Small intestine (tissue), 7 donors: ENCODE measurements at regions not wholly inside any gene's neighbourhood (a gene's known extent, or its start where the extent isn't known, plus 50 kb on each side); places are given as distances from the start of the nearest gene placed in this dataset.

Source experiments
- DNase-seq, 2 donors: peaks; one replicate each; pipeline versions ENCODE4 v3.0.0 to v3.0.0-alpha.2; 2013
- FAIRE-seq: peaks from 2 replicates; lab custom pipeline; 2012; peaks lifted over from hg19 to GRCh38; lab: Jason Lieb, UNC
- H3K27ac ChIP-seq, 3 donors: one replicate each; pipeline ENCODE4 v1.5.1; 2013; ENCODE audit warnings: low read length in 2 of 3, mild to moderate bottlenecking in 2 of 3, control low read depth in 1 of 3, inconsistent platforms in 1 of 3, low read depth in 1 of 3, moderate library complexity in 1 of 3
- H3K27me3 ChIP-seq, 3 donors: one replicate each; pipeline ENCODE4 v1.6.1; 2013; ENCODE audit warnings: low read length in 3 of 3, inconsistent platforms in 1 of 3; ENCODE audit not compliant: control insufficient read depth in 3 of 3, insufficient read depth in 3 of 3
- H3K36me3 ChIP-seq, 3 donors: one replicate each; pipeline ENCODE4 v1.6.1; 2013; ENCODE audit warnings: low read length in 3 of 3, inconsistent platforms in 1 of 3, low read depth in 1 of 3, mild to moderate bottlenecking in 1 of 3, moderate library complexity in 1 of 3; ENCODE audit not compliant: control insufficient read depth in 3 of 3, insufficient read depth in 2 of 3
- H3K4me1 ChIP-seq, 3 donors: one replicate each; pipeline ENCODE4 v1.6.1; 2013; ENCODE audit warnings: low read length in 2 of 3, inconsistent platforms in 1 of 3, low read depth in 1 of 3, mild to moderate bottlenecking in 1 of 3, moderate library complexity in 1 of 3; ENCODE audit not compliant: control insufficient read depth in 3 of 3, insufficient read depth in 2 of 3
- H3K4me3 ChIP-seq, 3 donors: one replicate each; pipeline ENCODE4 v1.5.1; 2013; ENCODE audit warnings: low read length in 3 of 3, control low read depth in 1 of 3, inconsistent platforms in 1 of 3, low read depth in 1 of 3, mild to moderate bottlenecking in 1 of 3, moderate library complexity in 1 of 3
- H3K9me3 ChIP-seq, 2 donors: one replicate each; pipeline ENCODE4 v1.6.1; 2013; ENCODE audit warnings: low read depth in 1 of 2, low read length in 1 of 2; ENCODE audit not compliant: control insufficient read depth in 2 of 2, insufficient read depth in 1 of 2
- WGBS, 3 donors: extraction: QIAGEN DNeasy Blood & Tissue Kit; methylation state at CpG; one replicate each; pipeline ENCODE4 v1.1.7; 2013; 5-methylcytosine and 5-hydroxymethylcytosine counted together
- donor health status: healthy with polysubstance abuse.
- donor health status: control.
- donor health status: control.
- donor health status: Bipolar disorder and iron deficiency.
- donor health status: healthy.

DNA sequence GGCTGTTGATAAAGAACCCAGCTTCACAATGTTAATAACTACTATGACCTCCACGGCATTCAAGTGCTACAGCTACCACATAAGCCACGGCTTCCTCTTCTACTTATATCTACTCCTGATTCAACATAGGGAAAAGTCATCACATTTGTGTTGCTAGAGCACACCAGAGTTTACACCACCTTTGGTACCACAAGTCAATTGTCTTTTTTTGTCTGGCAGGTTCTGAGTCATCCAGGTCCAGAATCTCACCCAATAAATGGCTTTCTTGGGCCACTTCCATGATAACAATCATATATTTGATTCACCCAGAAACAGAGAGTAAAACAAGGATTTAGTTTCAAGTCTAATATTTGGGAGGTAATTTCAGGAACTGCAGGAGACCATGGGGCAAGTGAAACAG is 480.2 kb downstream of the TMX3 start:
- Histone ChIP-seq H3K4me1 (no peaks in the 10 kb centered on the region), H3K27me3 (no peaks in the 10 kb centered on the region), H3K4me3 (no peak overlapping the region), H3K9me3 (no peaks in the 10 kb centered on the region), H3K36me3 (no peaks in the 10 kb centered on the region), H3K27ac (no peak overlapping the region)
- 8 to 35% (median 21%) methylated on average over 2 of the region's 2 CpGs for WGBS, 3 donors
- DNase-seq: no peak
- FAIRE-seq: no peak

DNA sequence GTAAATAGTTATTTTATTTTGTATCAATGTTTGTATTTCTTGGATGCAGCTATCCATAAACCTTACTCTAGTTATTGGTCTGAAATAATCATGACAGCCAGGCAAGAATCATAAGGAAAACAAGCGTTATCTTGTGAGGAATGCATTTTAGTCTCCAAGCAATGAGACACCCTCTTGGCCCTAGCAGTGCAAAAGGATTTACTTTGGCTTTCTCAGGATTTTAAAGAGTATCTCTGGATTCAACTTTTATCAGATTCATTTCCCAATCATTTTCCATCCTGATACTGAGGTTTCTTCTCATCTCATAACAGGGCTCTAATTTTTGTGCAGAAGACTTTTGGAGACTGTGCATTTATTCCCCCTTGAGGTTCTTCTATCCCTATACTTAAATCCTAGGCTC is 480.8 kb downstream of the TMX3 start:
- DNase-seq: no peak
- Histone ChIP-seq H3K27me3 (no peaks in the 10 kb centered on the region), H3K4me1 (no peaks in the 10 kb centered on the region), H3K4me3 (no peak overlapping the region), H3K9me3 (no peaks in the 10 kb centered on the region), H3K27ac (no peak overlapping the region), H3K36me3 (no peaks in the 10 kb centered on the region)
- no peak for FAIRE-seq
- 62 to 84% (median 73%) methylated on average over 1 of the region's 1 CpG for WGBS, 3 donors

DNA sequence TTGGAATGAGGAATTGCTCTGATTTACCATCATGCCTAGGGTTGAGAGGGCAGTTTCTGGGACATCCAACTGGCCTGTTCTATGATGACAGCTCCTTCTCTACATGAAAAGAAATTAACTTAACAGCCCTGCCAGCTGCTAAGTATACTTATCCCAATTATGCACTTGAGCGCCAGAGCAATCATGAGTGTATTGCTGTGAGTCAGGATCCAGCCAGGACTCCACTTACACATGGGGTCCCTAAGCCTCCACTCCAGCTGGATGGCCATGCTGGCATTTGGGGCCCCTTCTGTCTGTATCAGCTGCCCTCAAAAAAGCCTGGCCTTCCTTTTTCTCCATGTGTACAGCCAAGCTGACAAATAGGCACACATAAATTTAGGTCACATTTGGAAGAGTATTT is 481.9 kb downstream of the TMX3 start:
- FAIRE-seq: no peak
- Histone ChIP-seq H3K27me3 (no peaks in the 10 kb centered on the region), H3K27ac (no peak overlapping the region), H3K4me3 (no peak overlapping the region), H3K36me3 (no peaks in the 10 kb centered on the region), H3K4me1 (no peaks in the 10 kb centered on the region), H3K9me3 (no peaks in the 10 kb centered on the region)
- DNase-seq: no peak
- WGBS, 3 donors: 85 to 100% (median 93%) methylated on average over 1 of the region's 1 CpG

DNA sequence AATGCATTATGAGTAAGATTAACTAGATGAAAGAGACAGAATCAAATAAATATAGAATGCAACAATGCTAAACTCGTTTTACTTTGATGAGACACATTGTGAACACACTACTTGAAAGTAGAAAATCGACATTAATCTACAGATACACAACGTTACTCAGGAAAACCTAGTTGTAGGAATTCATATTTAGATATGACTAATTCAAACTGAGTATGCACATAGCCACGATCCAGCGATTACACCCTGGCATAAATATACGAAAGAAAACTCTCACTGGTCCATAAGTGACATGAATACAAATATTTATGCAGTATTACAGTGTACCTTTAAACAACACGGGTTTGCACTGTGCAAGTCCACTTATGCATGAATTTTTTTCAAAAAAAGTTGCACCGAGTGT is 485.6 kb downstream of the TMX3 start:
- Histone ChIP-seq H3K27ac (no peak overlapping the region), H3K27me3 (no peaks in the 10 kb centered on the region), H3K4me1 (no peaks in the 10 kb centered on the region), H3K4me3 (no peak overlapping the region), H3K9me3 (no peaks in the 10 kb centered on the region), H3K36me3 (no peaks in the 10 kb centered on the region)
- DNase-seq (no peak), FAIRE-seq (no peak)
- WGBS, 3 donors: 58 to 74% (median 73%) methylated on average over 8 of the region's 8 CpGs

DNA sequence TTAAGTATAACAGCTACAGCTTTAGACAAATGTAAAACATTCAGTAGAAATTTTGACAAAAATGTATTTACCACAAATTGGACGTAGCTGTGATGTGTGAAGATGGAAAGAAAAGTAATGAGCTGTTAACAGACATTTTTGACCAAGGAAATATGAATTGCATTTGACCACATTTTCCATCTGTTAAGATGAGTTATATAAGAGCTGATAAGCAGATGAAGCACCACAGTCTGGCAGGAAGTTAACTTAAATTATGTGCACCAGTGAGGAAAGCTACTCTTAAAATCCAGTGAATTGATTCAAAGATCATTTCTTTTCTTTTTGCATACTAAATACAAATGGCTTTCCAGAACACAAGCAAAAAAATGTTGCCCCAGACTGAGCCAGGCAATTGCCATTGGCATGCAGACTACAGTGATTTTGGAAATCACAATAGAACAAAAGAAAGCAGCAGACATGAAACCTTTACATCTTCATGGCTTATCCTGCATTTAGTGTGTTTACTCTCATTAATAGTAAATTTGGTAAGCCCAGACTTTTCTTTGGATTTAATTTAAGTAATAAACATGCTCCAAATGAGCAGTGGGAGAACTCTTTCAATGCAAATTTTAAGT is 493.7 kb downstream of the TMX3 start:
- no peaks in the 10 kb centered on the region for H3K9me3 ChIP-seq
- no peak for DNase-seq

DNA sequence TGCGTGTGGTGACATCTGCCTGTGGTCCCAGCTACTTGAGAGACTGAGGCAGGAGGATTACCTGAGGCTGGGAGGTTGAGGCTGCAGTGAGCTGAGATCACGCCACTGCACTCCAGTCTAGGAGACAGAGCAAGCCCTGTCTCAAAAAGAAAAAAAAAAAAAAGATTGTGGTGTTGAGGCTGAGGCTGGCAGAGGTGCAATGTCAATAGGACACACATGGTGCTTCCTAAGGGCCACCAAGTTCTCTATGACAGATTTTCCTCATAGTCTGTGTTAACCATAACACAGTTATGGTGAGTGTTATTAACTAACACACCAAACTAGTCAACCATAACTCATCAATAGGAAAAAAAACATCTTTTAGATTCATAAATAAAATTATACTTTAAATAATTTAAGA is 494.4 kb downstream of the TMX3 start:
- no peak overlapping the region for H3K27ac ChIP-seq
- 53 to 75% (median 63%) methylated on average over 2 of the region's 2 CpGs for WGBS, 3 donors
- no peaks in the 10 kb centered on the region for H3K9me3 ChIP-seq
- no peaks in the 10 kb centered on the region for H3K27me3 ChIP-seq
- H3K4me1 ChIP-seq: no peaks in the 10 kb centered on the region
- H3K36me3 ChIP-seq: no peaks in the 10 kb centered on the region
- DNase-seq (no peak), FAIRE-seq (no peak)
- H3K4me3 ChIP-seq: no peak overlapping the region

More for the DNA sequence above, 493.7 kb downstream of the TMX3 start:
- Histone ChIP-seq H3K27me3 (no peaks in the 10 kb centered on the region), H3K27ac (no peak overlapping the region), H3K4me1 (no peaks in the 10 kb centered on the region), H3K4me3 (no peak overlapping the region), H3K36me3 (no peaks in the 10 kb centered on the region)
- FAIRE-seq: no peak
- WGBS, 3 donors: 46 to 61% (median 55%) methylated on average over 1 of the region's 1 CpG

DNA sequence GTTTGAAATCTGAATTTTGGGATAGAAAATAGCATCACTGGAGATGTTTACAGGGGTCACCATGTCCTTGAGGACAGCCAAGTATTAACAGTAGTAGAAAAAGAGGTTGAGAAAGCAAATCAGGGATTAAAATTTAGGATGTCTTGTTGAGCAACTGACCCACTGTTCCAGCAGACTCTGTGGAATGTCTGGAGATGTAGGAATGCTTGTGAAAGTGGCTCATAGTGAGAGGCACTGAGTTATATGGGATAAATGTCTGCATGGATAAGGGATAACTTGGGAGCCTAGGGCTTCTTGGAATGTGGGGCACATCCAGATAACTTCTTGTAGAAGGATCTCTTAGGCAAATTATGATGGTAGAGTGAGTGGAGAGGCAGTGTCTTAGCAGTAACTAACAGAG is 495.0 kb downstream of the TMX3 start:
- no peaks in the 10 kb centered on the region for H3K9me3 ChIP-seq
- FAIRE-seq (no peak), DNase-seq (no peak)
- H3K36me3 ChIP-seq: no peaks in the 10 kb centered on the region
- no peak overlapping the region for H3K27ac ChIP-seq
- H3K4me3 ChIP-seq: no peak overlapping the region
- no peaks in the 10 kb centered on the region for H3K4me1 ChIP-seq
- no peaks in the 10 kb centered on the region for H3K27me3 ChIP-seq

DNA sequence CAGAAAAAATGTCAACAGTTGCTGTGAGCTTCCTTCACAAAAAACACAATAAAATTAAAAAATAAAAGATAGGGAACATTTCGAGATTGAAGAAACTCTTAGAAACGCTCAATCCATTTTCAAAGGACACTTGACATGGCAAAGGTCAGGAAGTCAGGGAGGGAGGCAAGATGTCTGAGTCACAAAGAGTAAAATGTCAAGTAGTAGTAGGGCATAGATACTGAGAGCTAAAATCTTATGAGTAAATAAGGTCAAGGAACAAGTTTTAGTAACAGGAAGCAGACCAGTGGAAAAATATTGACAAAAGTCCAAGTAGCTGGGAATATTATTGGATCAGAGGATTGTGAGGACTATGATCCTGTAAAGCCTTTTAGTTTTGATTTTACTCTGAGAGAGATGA is 495.6 kb downstream of the TMX3 start:
- no peaks in the 10 kb centered on the region for H3K9me3 ChIP-seq
- no peak overlapping the region for H3K27ac ChIP-seq
- H3K27me3 ChIP-seq: no peaks in the 10 kb centered on the region
- H3K4me1 ChIP-seq: no peaks in the 10 kb centered on the region
- no peak for FAIRE-seq
- H3K36me3 ChIP-seq: no peaks in the 10 kb centered on the region
- DNase-seq: no peak
- no peak overlapping the region for H3K4me3 ChIP-seq
- 78 to 82% (median 81%) methylated on average over 2 of the region's 2 CpGs for WGBS, 3 donors

DNA sequence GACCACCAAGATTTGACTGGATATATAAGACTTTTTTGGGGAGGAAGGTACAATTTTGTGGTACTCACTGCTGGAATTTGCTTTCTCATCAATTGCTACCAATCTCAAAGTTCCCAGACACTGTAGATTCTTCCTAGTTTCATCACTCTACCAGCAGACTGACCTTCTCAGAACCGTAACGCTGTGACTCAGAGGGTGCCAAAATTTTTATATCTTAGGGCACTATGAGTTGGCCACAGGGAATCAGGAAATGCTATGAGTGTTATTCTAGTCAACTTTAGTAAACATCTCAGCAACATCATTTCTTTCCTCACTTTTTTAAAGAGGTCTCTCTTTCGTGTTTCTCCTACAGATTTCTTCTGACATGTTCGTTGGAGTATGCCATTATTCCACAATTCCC is 499.0 kb downstream of the TMX3 start:
- H3K36me3 ChIP-seq: no peaks in the 10 kb centered on the region
- whole genome bisulfite sequencing, 3 donors: 66 to 85% (median 83%) methylated on average over 4 of the region's 4 CpGs
- no peaks in the 10 kb centered on the region for H3K4me1 ChIP-seq
- no peaks in the 10 kb centered on the region for H3K9me3 ChIP-seq
- no peak overlapping the region for H3K27ac ChIP-seq
- DNase-seq (no peak), FAIRE-seq (no peak)
- H3K27me3 ChIP-seq: no peaks in the 10 kb centered on the region
- no peak overlapping the region for H3K4me3 ChIP-seq
